GM12873 (cell line): ENCODE measurements at regions not wholly inside any gene's neighbourhood (a gene's known extent, or its start where the extent isn't known, plus 50 kb on each side); places are given as distances from the start of the nearest gene placed in this dataset.

Experiments used
- CTCF ChIP-seq: IDR thresholded peaks from 2 replicates; pipeline ENCODE4 v1.5.1; 2012; ENCODE audit warnings: low read depth, mild to moderate bottlenecking, moderate library complexity, low read length, control low read depth; ENCODE audit not compliant: insufficient read depth; ENCODE audit errors: missing control alignments

DNA sequence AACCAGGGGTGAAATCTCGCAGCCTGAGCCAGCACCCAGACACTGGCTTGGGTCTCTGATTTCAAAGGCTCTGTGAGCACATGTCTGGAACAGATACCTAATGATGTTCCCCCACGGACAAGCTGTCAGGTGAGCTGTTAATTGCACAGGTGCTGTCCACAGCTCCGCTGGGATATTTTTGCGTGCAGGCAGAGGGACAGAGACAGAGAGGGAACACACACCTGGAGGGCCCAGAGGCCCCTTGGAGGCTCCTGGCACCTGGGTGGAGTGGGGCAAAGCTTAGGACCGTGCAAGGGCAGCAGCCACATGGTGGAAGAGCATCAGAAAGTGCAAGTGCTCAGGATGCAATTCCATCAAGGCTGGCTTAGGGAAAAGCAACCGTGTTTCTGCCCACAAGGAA, 57.3 kb downstream of the ARL6IP4 start:
- TF ChIP-seq CTCF, result no peak

GRCh38 chr12:123036466-123037285, 56.2 kb downstream of the ARL6IP4 start:
- TF ChIP-seq CTCF, result no peak

- no peak for TF ChIP-seq CTCF
These were observed 55.4 kb downstream of the ARL6IP4 start for GRCh38 chr12:123035841-123036240.

GRCh38 chr12:123034865-123035264, 54.4 kb downstream of the ARL6IP4 start:
- TF ChIP-seq CTCF, result no peak

DNA sequence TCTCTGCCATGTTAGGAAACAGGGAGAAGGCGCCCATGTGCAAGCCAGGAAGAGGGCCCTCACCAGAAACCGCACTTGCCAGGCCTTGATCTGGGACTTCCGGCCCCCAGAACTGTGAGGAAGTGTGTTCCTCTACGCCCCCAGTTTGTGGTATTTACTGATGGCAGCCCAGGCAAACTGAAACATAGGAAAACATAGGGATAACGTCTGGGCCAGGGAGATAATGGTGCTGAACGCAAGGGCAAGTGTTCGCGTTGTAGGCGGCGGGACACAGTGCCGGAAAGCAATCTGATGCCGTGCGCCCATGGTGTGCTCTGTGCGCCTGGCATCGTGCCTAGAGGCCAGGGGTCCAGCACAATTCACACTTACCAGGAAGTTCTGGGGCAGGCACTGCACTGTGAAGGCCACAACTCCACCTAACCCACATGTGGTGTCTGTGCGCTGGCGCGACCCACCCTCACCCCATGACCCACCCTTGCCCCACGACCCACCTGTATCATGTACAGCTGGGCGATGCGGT, 53.6 kb downstream of the ARL6IP4 start:
- no peak for TF ChIP-seq CTCF

- no peak for TF ChIP-seq CTCF
These were observed 53.0 kb downstream of the ARL6IP4 start for GRCh38 chr12:123033392-123034021.

DNA sequence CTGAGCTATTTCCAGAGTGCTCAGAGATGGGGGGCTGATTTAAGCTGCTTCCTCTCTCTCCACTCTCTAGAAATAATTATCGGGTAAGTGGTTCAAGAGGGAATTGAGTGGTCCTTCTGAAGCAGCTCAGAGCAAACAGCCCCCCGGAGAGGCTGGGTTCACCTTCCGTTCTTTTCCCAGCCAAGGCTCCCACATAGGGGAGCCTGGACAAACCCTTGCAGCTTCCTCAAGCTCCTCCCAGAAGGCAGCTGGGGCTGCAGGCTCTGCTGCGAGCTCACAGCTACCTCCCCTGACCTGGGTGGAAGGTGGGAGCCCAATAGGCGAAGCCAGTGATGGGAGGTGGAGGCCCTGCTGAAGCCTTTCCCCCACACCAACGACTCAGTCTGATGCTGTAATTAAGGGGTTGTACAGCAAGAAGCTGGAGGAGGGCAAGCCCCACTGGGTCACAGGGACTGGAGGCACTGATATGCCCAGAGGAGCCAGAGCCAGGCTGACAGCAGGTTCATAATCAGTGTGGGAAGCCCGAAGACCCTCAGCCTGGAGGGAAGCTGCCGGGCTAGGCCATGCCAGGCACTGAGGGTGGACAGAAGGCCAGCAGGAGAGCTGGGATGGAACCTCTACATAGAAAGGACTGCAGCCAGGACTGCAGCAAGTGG, 52.4 kb downstream of the ARL6IP4 start:
- TF ChIP-seq CTCF, result no peak
